ENCODE measurements at regions not wholly inside any gene's neighbourhood (a gene's known extent, or its start where the extent isn't known, plus 50 kb on each side); places are given as distances from the start of the nearest gene placed in this dataset.
A peak's percentile ranks its signal among the peaks of the same experiment; 100 is the strongest.

DNA sequence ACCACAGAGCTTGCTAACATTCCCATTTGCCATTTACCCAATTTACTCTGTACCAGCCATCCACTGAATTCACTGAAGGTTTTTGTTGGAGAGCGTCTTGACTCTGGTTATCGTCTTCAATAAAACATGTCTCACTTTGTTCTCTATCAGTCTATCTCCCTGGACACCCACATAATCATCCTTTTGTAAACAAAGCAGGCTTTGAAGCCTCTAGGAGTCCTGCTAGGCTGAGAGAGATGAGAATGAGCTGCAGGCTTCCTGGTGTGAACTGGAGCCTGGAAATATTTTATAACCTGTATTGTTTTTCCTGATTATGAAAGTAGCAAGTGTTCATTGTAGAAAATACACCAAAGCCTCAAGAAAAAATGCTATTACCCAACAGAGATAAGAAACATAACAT, 140.6 kb upstream of the ZNF366 start:
- BruUV-seq (replicated peaks), result no TSS peak
- Histone ChIP-seq H3K4me3 (no peak overlapping the region), H4K20me1 (replicated peaks; ENCODE audit: control insufficient read depth, insufficient read depth, low read length) (no peaks in the 10 kb centered on the region), H3K79me2 (ENCODE audit: control insufficient read depth, insufficient read depth, low read length) (no peaks in the 10 kb centered on the region), H3K27me3 (ENCODE audit: control insufficient read depth in 2 of 2, insufficient read depth in 2 of 2, low read length in 2 of 2) (0 out of 5 replicates have a peak, but pooled peaks cover 0 to 4% of the 10 kb centered on the region in 2 experiments), H3K4me1 (replicated peaks in 1 of 2; ENCODE audit: control insufficient read depth in 2 of 2, insufficient read depth in 2 of 2, low read length in 2 of 2) (peaks cover 3 to 12% of the 10 kb centered on the region in 2 experiments; a peak in 3 of 5 replicates), H3K4me2 (ENCODE audit: insufficient read depth, low read length) (no peak overlapping the region), H3K9me3 (replicated peaks; ENCODE audit: control insufficient read depth, insufficient read depth, low read depth, low read length) (no peaks in the 10 kb centered on the region), H3K9ac (ENCODE audit: insufficient read depth in 1 of 2, low read depth in 2 of 2, low read length in 2 of 2) (no peak overlapping the region), H3K9me1 (ENCODE audit: control insufficient read depth, insufficient read depth, low read length) (no peaks in the 10 kb centered on the region), H2AFZ (ENCODE audit: low read depth, low read length) (no peak overlapping the region), H3K27ac (ENCODE audit: extremely low read depth, low read depth, low read length) (no peak overlapping the region), H3K36me3 (ENCODE audit: control insufficient read depth, insufficient read depth, low read length) (no peaks in the 10 kb centered on the region)
- intact Hi-C loops (cut with micrococcal nuclease) (no loop called here), in situ Hi-C loops (cut with MboI) (no loop called here)
- POLR2A ChIA-PET, result interaction anchor here (0.6 to 0.9 kb wide), 2 partner anchors 8 to 18 kb away, joined by 4 read pairs; no protein-coding TSS in a partner anchor
- CTCF ChIA-PET (ENCODE audit: low intra/inter-chr PET ratio), result no interaction called here
- 3% methylated on average over 2 of the region's 2 CpGs for WGBS (ENCODE audit: insufficient coverage, low coverage, missing lambda C conversion rate)
- no peak for DNase-seq (ENCODE audit: extremely low read depth in 1 of 4, low spot score in 3 of 4)
- FAIRE-seq, result peak; percentile 35
- ATAC-seq, result no peak
- peak; percentile 24; the same call in 1 of the 2 replicates for TF ChIP-seq EGR1 (conservative IDR thresholded peaks at IDR 0.05)
- no peak for TF ChIP-seq MCM2 (IDR thresholded peaks at IDR 0.05; ENCODE audit: low read depth)
- TF ChIP-seq TEAD1 (CRISPR knock-in tag; IDR thresholded peaks at IDR 0.05), result no peak
- TF ChIP-seq CGGBP1 (CRISPR knock-in tag; IDR thresholded peaks at IDR 0.05), result no peak
- TF ChIP-seq ZNF318 (IDR thresholded peaks at IDR 0.05; ENCODE audit: borderline replicate concordance in 1 of 2, low read depth in 1 of 2), result no peak
- no peak for TF ChIP-seq ZNF408 (CRISPR knock-in tag; IDR thresholded peaks at IDR 0.05; ENCODE audit: low read depth)
- no peak for TF ChIP-seq MAFF (IDR thresholded peaks at IDR 0.05; ENCODE audit: low read length)
- TF ChIP-seq NFE2L1 (tag; IDR thresholded peaks at IDR 0.05; ENCODE audit: borderline replicate concordance, low read depth), result no peak
- TF ChIP-seq SREBF1 (IDR thresholded peaks at IDR 0.05; ENCODE audit: borderline replicate concordance, low read depth, low read length), result no peak
- TF ChIP-seq ZBTB11 (CRISPR knock-in tag; IDR thresholded peaks at IDR 0.05), result no peak
